Loucy (cell line): ENCODE measurements at regions not wholly inside any gene's neighbourhood (a gene's known extent, or its start where the extent isn't known, plus 50 kb on each side); places are given as distances from the start of the nearest gene placed in this dataset.

Experiments used
- H2AFZ ChIP-seq: fragments of 200-600 bp; sonication (generic); 2 replicates; pipeline ENCODE4 v1.6.0; 2016; ENCODE audit warnings: antibody characterized with exemption, mild to moderate bottlenecking, low read length, moderate library complexity
- H3F3A ChIP-seq: fragments of 200-600 bp; 2 replicates; pipeline ENCODE4 v1.6.0; 2016; ENCODE audit warnings: antibody characterized with exemption, low read depth, mild to moderate bottlenecking
- H3K27me3 ChIP-seq: fragments of 200-600 bp; sonication (generic); 2 replicates; pipeline ENCODE4 v1.6.1; 2014; ENCODE audit warnings: low read length, mild to moderate bottlenecking; ENCODE audit not compliant: insufficient read depth, poor library complexity, severe bottlenecking
- H3K36me3 ChIP-seq: fragments of 200-600 bp; sonication (generic); 2 replicates; pipeline ENCODE4 v1.6.1; 2016; ENCODE audit warnings: low read length; ENCODE audit not compliant: insufficient read depth
- H3K4me1 ChIP-seq: fragments of 200-600 bp; sonication (generic); 2 replicates; pipeline ENCODE4 v1.5.1; 2014; ENCODE audit warnings: low read length, mild to moderate bottlenecking; ENCODE audit not compliant: insufficient read depth, poor library complexity, severe bottlenecking
- H3K4me2 ChIP-seq: fragments of 200-600 bp; sonication (generic); 2 replicates; pipeline ENCODE4 v1.6.0; 2014; ENCODE audit warnings: antibody characterized with exemption, low read length, low read depth, mild to moderate bottlenecking; ENCODE audit not compliant: poor library complexity, severe bottlenecking
- H3K4me3 ChIP-seq: fragments of 200-600 bp; sonication (generic); 2 replicates; pipeline ENCODE4 v1.5.1; 2014; ENCODE audit warnings: low read length, mild to moderate bottlenecking, mixed read lengths; ENCODE audit not compliant: poor library complexity, severe bottlenecking
- H3K79me2 ChIP-seq: fragments of 200-600 bp; sonication (generic); 2 replicates; pipeline ENCODE4 v1.6.1; 2014; ENCODE audit warnings: low read length; ENCODE audit not compliant: insufficient read depth
- H3K9ac ChIP-seq: fragments of 200-600 bp; sonication (generic); 2 replicates; pipeline ENCODE4 v1.6.0; 2014; ENCODE audit warnings: mild to moderate bottlenecking, low read depth, low read length, moderate library complexity; ENCODE audit not compliant: poor library complexity, severe bottlenecking
- H3K9me2 ChIP-seq: fragments of 200-600 bp; sonication (generic); replicated peaks from 2 replicates; pipeline ENCODE4 v1.6.1; 2016; ENCODE audit warnings: low read depth, low read length, mixed read lengths
- H3K9me3 ChIP-seq: fragments of 200-600 bp; sonication (generic); 2 replicates; pipeline ENCODE4 v1.6.1; 2014; ENCODE audit warnings: mild to moderate bottlenecking, antibody characterized with exemption, low read length, low read depth; ENCODE audit not compliant: insufficient read depth
- H4K20me1 ChIP-seq: fragments of 200-600 bp; sonication (generic); 2 replicates; pipeline ENCODE4 v1.6.0; 2014; ENCODE audit warnings: antibody characterized with exemption, low read length, mild to moderate bottlenecking; ENCODE audit not compliant: insufficient read depth, poor library complexity, severe bottlenecking
- EZH2phosphoT487 ChIP-seq: fragments of 200-600 bp; IDR thresholded peaks from 2 replicates; pipeline ENCODE4 v1.6.1; 2018; ENCODE audit warnings: antibody characterized with exemption, mild to moderate bottlenecking, moderate library complexity, borderline replicate concordance
- TF ChIP-seq, protein P1 (sequence below): fragments of 200-600 bp; sonication (generic); conservative IDR thresholded peaks from 2 replicates; pipeline ENCODE4 v1.5.1; 2014; ENCODE audit warnings: mild to moderate bottlenecking, antibody characterized with exemption, low read length

DNA sequence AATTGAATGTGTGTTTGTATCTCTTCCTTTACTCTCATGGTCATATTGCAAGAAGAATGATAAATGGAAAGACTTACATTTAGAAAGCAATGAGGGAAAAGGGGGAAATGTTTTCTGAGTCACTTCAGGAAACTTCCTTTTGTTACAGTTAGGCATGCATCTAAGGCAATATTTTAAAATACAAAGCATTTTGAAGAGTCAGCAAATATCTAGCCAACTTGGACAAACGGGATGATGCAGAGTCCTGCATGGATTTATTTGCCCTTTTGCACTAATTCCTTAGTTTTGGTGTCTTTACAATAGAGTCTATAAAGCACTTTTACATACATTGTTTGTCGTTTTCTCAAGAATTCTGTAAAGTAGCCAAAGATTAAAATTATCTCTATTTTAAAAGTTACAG lies 286.2 kb upstream of the UBE2E2 start:
- TF ChIP-seq EZH2phosphoT487 = no peak
- TF ChIP-seq, protein P1, sequence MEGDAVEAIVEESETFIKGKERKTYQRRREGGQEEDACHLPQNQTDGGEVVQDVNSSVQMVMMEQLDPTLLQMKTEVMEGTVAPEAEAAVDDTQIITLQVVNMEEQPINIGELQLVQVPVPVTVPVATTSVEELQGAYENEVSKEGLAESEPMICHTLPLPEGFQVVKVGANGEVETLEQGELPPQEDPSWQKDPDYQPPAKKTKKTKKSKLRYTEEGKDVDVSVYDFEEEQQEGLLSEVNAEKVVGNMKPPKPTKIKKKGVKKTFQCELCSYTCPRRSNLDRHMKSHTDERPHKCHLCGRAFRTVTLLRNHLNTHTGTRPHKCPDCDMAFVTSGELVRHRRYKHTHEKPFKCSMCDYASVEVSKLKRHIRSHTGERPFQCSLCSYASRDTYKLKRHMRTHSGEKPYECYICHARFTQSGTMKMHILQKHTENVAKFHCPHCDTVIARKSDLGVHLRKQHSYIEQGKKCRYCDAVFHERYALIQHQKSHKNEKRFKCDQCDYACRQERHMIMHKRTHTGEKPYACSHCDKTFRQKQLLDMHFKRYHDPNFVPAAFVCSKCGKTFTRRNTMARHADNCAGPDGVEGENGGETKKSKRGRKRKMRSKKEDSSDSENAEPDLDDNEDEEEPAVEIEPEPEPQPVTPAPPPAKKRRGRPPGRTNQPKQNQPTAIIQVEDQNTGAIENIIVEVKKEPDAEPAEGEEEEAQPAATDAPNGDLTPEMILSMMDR = no peak
- H2AFZ ChIP-seq = no peak overlapping the region
- no peaks in the 10 kb centered on the region for H3K36me3 ChIP-seq
- H3K4me2 ChIP-seq = no peak overlapping the region
- no peaks in the 10 kb centered on the region for H3K27me3 ChIP-seq
- no peak overlapping the region for H3K9ac ChIP-seq
- H3K9me3 ChIP-seq = no peaks in the 10 kb centered on the region
- no peaks in the 10 kb centered on the region for H3K9me2 ChIP-seq
- H3F3A ChIP-seq = no peaks in the 10 kb centered on the region
- no peaks in the 10 kb centered on the region for H4K20me1 ChIP-seq
- H3K79me2 ChIP-seq = no peaks in the 10 kb centered on the region
- no peak overlapping the region for H3K4me3 ChIP-seq
- H3K4me1 ChIP-seq = no peaks in the 10 kb centered on the region

GRCh38 chr3:22920006-22920405 lies 283.1 kb upstream of the UBE2E2 start:
- Histone ChIP-seq H3K27me3 (no peaks in the 10 kb centered on the region), H3K9me3 (no peaks in the 10 kb centered on the region), H2AFZ (no peak overlapping the region), H3F3A (no peaks in the 10 kb centered on the region), H3K9me2 (no peaks in the 10 kb centered on the region), H3K4me1 (no peaks in the 10 kb centered on the region), H3K9ac (no peak overlapping the region), H3K4me2 (no peak overlapping the region), H3K79me2 (no peaks in the 10 kb centered on the region), H3K4me3 (no peak overlapping the region), H3K36me3 (no peaks in the 10 kb centered on the region), H4K20me1 (no peaks in the 10 kb centered on the region)
- TF ChIP-seq, protein P1 = no peak
- TF ChIP-seq EZH2phosphoT487 = no peak

DNA sequence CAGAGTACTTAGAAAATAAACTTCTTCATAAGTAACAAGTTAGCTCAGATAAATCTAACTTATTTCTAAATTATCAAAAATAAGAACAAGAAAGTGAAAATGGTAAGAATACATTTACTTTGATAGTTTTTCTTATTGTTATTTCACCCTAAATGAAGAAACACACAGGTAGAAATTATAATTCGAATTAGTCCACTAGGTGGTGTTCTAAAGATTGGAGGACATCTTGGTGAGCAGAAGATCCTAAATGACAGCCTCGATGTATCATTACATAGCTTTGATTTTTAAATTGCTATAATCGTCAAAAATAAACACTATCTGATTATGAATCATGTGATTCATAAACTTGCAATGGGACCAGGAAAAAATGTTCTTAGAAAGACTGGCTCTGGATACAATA lies 280.8 kb upstream of the UBE2E2 start:
- no peaks in the 10 kb centered on the region for H3K79me2 ChIP-seq
- H3K4me2 ChIP-seq = no peak overlapping the region
- no peaks in the 10 kb centered on the region for H3K9me3 ChIP-seq
- no peak for TF ChIP-seq EZH2phosphoT487
- TF ChIP-seq, protein P1 = peak; percentile 69
- no peaks in the 10 kb centered on the region for H3K4me1 ChIP-seq
- H3K36me3 ChIP-seq = no peaks in the 10 kb centered on the region
- H3K9ac ChIP-seq = no peak overlapping the region
- H3F3A ChIP-seq = no peaks in the 10 kb centered on the region
- H3K9me2 ChIP-seq = no peaks in the 10 kb centered on the region
- H4K20me1 ChIP-seq = no peaks in the 10 kb centered on the region
- H2AFZ ChIP-seq = no peak overlapping the region
- H3K4me3 ChIP-seq = no peak overlapping the region
- no peaks in the 10 kb centered on the region for H3K27me3 ChIP-seq
